GM19324 (cell line): ENCODE measurements at regions not wholly inside any gene's neighbourhood (a gene's known extent, or its start where the extent isn't known, plus 50 kb on each side); places are given as distances from the start of the nearest gene placed in this dataset.

ENCODE experiments used
- ATAC-seq: cut with Tn5 transposase; IDR thresholded peaks from one replicate; pipeline ENCODE4 v1.9.1; 2021; ENCODE audit warnings: mild to moderate bottlenecking, moderate library complexity; ENCODE audit not compliant: unreplicated experiment, low FRiP score

- ATAC-seq: no peak
Measured at GRCh38 chr16:17619261-17619660, 148.5 kb upstream of the XYLT1 start.

- ATAC-seq: no peak
Measured at GRCh38 chr16:17617021-17617552, 146.3 kb upstream of the XYLT1 start.

- no peak for ATAC-seq
Measured at GRCh38 chr16:17612336-17612735, 141.6 kb upstream of the XYLT1 start.

GRCh38 chr16:17607609-17608008 is 136.8 kb upstream of the XYLT1 start:
- ATAC-seq: no peak

- ATAC-seq: no peak
Measured at GRCh38 chr16:17607075-17607509, 136.3 kb upstream of the XYLT1 start.

GRCh38 chr16:17606460-17606859 is 135.7 kb upstream of the XYLT1 start:
- ATAC-seq: no peak

GRCh38 chr16:17605784-17606183 is 135.0 kb upstream of the XYLT1 start:
- no peak for ATAC-seq

- ATAC-seq: no peak
Measured at GRCh38 chr16:17603626-17604025, 132.9 kb upstream of the XYLT1 start.

GRCh38 chr16:17602678-17603077 is 131.9 kb upstream of the XYLT1 start:
- ATAC-seq: no peak

- ATAC-seq: no peak
Measured at GRCh38 chr16:17598968-17599367, 128.2 kb upstream of the XYLT1 start.

GRCh38 chr16:17591655-17592405 is 121.1 kb upstream of the XYLT1 start:
- no peak for ATAC-seq

GRCh38 chr16:17590711-17591654 is 120.2 kb upstream of the XYLT1 start:
- ATAC-seq: no peak

- no peak for ATAC-seq
Measured at GRCh38 chr16:17589898-17590297, 119.1 kb upstream of the XYLT1 start.

GRCh38 chr16:17585449-17586074 is 114.8 kb upstream of the XYLT1 start:
- no peak for ATAC-seq

- ATAC-seq: no peak
Measured at GRCh38 chr16:17578981-17579874, 108.5 kb upstream of the XYLT1 start.

- ATAC-seq: no peak
Measured at GRCh38 chr16:17574256-17574655, 103.5 kb upstream of the XYLT1 start.

GRCh38 chr16:17572145-17572544 is 101.4 kb upstream of the XYLT1 start:
- no peak for ATAC-seq

GRCh38 chr16:17571499-17572093 is 100.8 kb upstream of the XYLT1 start:
- no peak for ATAC-seq

GRCh38 chr16:17568239-17568638 is 97.5 kb upstream of the XYLT1 start:
- ATAC-seq: no peak
